ENCODE measurements at regions not wholly inside any gene's neighbourhood (a gene's known extent, or its start where the extent isn't known, plus 50 kb on each side); places are given as distances from the start of the nearest gene placed in this dataset.

GRCh38 chrX:42710452-42710851, 67.5 kb downstream of the PPP1R2C start:
- TF ChIP-seq CTCF (conservative IDR thresholded peaks at IDR 0.05) (no peak), ZFX (IDR thresholded peaks at IDR 0.05) (no peak)

Data from C4-2B (cell line).